Subcutaneous abdominal adipose tissue (tissue), 5 donors: ENCODE measurements at regions not wholly inside any gene's neighbourhood (a gene's known extent, or its start where the extent isn't known, plus 50 kb on each side); places are given as distances from the start of the nearest gene placed in this dataset.
"Not testable (repeated sequence)": the region's sequence is repeated elsewhere in the genome, so short reads cannot be mapped to it uniquely, and the experiment has no call there.

Experiments
- H3K27ac ChIP-seq: one replicate; pipeline ENCODE4 v1.7.0; 2013; ENCODE audit warnings: low read depth, mild to moderate bottlenecking, inconsistent platforms, low read length, moderate library complexity
- H3K27me3 ChIP-seq, 5 donors: one replicate each; pipeline ENCODE4 v1.7.0; 2013; ENCODE audit warnings: low read length in 5 of 5, inconsistent platforms in 1 of 5; ENCODE audit not compliant: control insufficient read depth in 5 of 5, insufficient read depth in 4 of 5
- H3K36me3 ChIP-seq, 5 donors: one replicate each; pipeline ENCODE4 v1.7.0; 2013; ENCODE audit warnings: low read length in 5 of 5; ENCODE audit not compliant: control insufficient read depth in 5 of 5, insufficient read depth in 5 of 5
- H3K4me1 ChIP-seq, 5 donors: one replicate each; pipeline ENCODE4 v1.7.0; 2013; ENCODE audit warnings: low read length in 5 of 5, mild to moderate bottlenecking in 3 of 5, moderate library complexity in 1 of 5; ENCODE audit not compliant: control insufficient read depth in 5 of 5, insufficient read depth in 5 of 5
- H3K4me3 ChIP-seq, 5 donors: one replicate each; pipeline ENCODE4 v1.7.0; 2013; ENCODE audit warnings: low read length in 5 of 5, low read depth in 1 of 5
- H3K9ac ChIP-seq, 5 donors: one replicate each; pipeline ENCODE4 v1.7.0; 2013; ENCODE audit warnings: low read length in 5 of 5, mild to moderate bottlenecking in 4 of 5, moderate library complexity in 3 of 5
- H3K9me3 ChIP-seq, 5 donors: one replicate each; pipeline ENCODE4 v1.7.0; 2013; ENCODE audit warnings: low read length in 5 of 5; ENCODE audit not compliant: control insufficient read depth in 5 of 5
- donor health status: healthy.
- donor health status: healthy.
- donor health status: healthy.
- donor health status: healthy.
- donor health status: healthy.

- Histone ChIP-seq H3K36me3 (no peaks in the 10 kb centered on the region), H3K27ac (no peak overlapping the region), H3K9me3 (no peaks in the 10 kb centered on the region), H3K4me1 (no peaks in the 10 kb centered on the region), H3K9ac (no peak overlapping the region), H3K27me3 (no peaks in the 10 kb centered on the region), H3K4me3 (no peak overlapping the region)
These were observed 1243.0 kb upstream of the RAG2 start for GRCh38 chr11:37841016-37841415.

GRCh38 chr11:37840345-37840744 lies 1242.3 kb upstream of the RAG2 start:
- not testable (repeated sequence) for H3K27ac ChIP-seq, H3K27me3 ChIP-seq, H3K4me1 ChIP-seq, H3K9ac ChIP-seq, H3K9me3 ChIP-seq, H3K4me3 ChIP-seq, H3K36me3 ChIP-seq

- Histone ChIP-seq H3K4me1 (no peaks in the 10 kb centered on the region), H3K27ac (no peak overlapping the region), H3K9ac (no peak overlapping the region), H3K27me3 (no peaks in the 10 kb centered on the region), H3K4me3 (no peak overlapping the region), H3K36me3 (no peaks in the 10 kb centered on the region), H3K9me3 (no peaks in the 10 kb centered on the region)
These were observed 1232.5 kb upstream of the RAG2 start for GRCh38 chr11:37830529-37830928.

- Histone ChIP-seq H3K4me1 (no peaks in the 10 kb centered on the region), H3K4me3 (no peak overlapping the region), H3K9me3 (no peaks in the 10 kb centered on the region), H3K36me3 (no peaks in the 10 kb centered on the region), H3K27ac (no peak overlapping the region), H3K9ac (no peak overlapping the region), H3K27me3 (no peaks in the 10 kb centered on the region)
These were observed 1219.8 kb upstream of the RAG2 start for GRCh38 chr11:37817727-37818270.

GRCh38 chr11:37812281-37812880 lies 1214.3 kb upstream of the RAG2 start:
- H3K9ac ChIP-seq, result no peak overlapping the region
- no peaks in the 10 kb centered on the region for H3K4me1 ChIP-seq
- no peaks in the 10 kb centered on the region for H3K36me3 ChIP-seq
- no peaks in the 10 kb centered on the region for H3K9me3 ChIP-seq
- H3K27ac ChIP-seq, result no peak overlapping the region
- no peak overlapping the region for H3K4me3 ChIP-seq
- H3K27me3 ChIP-seq, result no peaks in the 10 kb centered on the region

GRCh38 chr11:37811349-37811748 lies 1213.3 kb upstream of the RAG2 start:
- Histone ChIP-seq H3K27me3 (no peaks in the 10 kb centered on the region), H3K4me1 (no peaks in the 10 kb centered on the region), H3K9ac (no peak overlapping the region), H3K27ac (no peak overlapping the region), H3K4me3 (no peak overlapping the region), H3K9me3 (no peaks in the 10 kb centered on the region), H3K36me3 (no peaks in the 10 kb centered on the region)

GRCh38 chr11:37804666-37805065 lies 1206.6 kb upstream of the RAG2 start:
- H3K27me3 ChIP-seq, result no peaks in the 10 kb centered on the region
- no peak overlapping the region for H3K9ac ChIP-seq
- H3K27ac ChIP-seq, result no peak overlapping the region
- H3K9me3 ChIP-seq, result no peaks in the 10 kb centered on the region
- no peak overlapping the region for H3K4me3 ChIP-seq
- no peaks in the 10 kb centered on the region for H3K4me1 ChIP-seq
- H3K36me3 ChIP-seq, result no peaks in the 10 kb centered on the region

GRCh38 chr11:37788141-37788877 lies 1190.3 kb upstream of the RAG2 start:
- Histone ChIP-seq H3K27me3 (no peaks in the 10 kb centered on the region), H3K36me3 (no peaks in the 10 kb centered on the region), H3K27ac (no peak overlapping the region), H3K4me3 (no peak overlapping the region), H3K9me3 (peaks cover 0 to 13% (median 3%) of the 10 kb centered on the region in 5 donors), H3K9ac (no peak overlapping the region), H3K4me1 (no peaks in the 10 kb centered on the region)

GRCh38 chr11:37786214-37786755 lies 1188.2 kb upstream of the RAG2 start:
- Histone ChIP-seq H3K36me3 (no peaks in the 10 kb centered on the region), H3K9ac (no peak overlapping the region), H3K9me3 (peaks cover 0 to 27% (median 16%) of the 10 kb centered on the region in 5 donors), H3K4me1 (no peaks in the 10 kb centered on the region), H3K4me3 (no peak overlapping the region), H3K27me3 (no peaks in the 10 kb centered on the region), H3K27ac (no peak overlapping the region)

GRCh38 chr11:37774441-37774840 lies 1176.4 kb upstream of the RAG2 start:
- Histone ChIP-seq H3K27ac (no peak overlapping the region), H3K9ac (no peak overlapping the region), H3K27me3 (no peaks in the 10 kb centered on the region), H3K4me1 (no peaks in the 10 kb centered on the region), H3K36me3 (no peaks in the 10 kb centered on the region), H3K9me3 (no peaks in the 10 kb centered on the region), H3K4me3 (no peak overlapping the region)
